Occipital lobe (tissue), 1 donor: ENCODE measurements at regions not wholly inside any gene's neighbourhood (a gene's known extent, or its start where the extent isn't known, plus 50 kb on each side); places are given as distances from the start of the nearest gene placed in this dataset.

ENCODE experiments used
- DNase-seq: peaks from one replicate; lab custom pipeline; 2025; lab: John Stamatoyannopoulos, UW

DNA sequence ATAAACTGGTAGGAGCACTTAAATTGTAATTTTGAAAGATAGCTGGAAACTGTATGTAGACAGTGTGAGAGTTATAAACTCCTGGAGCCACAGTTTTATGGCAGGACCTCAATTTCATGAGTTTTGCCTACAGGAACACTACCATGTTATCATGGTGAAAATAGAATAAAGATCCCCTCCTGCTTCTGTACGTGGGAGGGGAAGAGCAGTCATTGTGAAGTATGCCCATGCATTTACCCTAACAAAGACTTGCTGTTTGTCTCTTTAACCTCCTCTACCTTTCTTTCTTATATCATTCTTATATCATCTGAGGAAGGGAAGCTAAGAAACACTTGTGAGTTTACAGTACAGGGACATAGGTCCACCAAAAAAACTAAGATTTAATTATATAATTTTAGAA is 327.0 kb downstream of the PCDH10 start:
- no peak for DNase-seq

DNA sequence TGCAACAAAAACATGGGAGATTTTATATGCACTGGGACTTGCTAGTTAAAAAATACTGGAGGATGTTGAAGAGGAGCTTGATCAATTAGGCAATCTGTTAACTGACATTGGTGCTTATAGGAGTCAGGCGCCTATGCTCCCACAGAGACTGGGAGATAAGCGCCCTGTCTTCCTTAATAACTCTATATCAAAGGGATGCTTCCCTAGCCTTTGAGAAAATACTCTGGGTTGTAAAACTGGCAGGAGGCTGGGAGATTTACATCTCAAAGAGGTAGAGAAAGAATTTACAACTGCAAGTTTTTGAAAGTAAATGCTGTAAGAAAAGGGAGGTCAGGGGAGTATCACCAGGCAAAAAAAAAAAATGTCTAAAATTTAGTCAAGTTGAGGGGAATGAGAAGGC is 325.4 kb downstream of the PCDH10 start:
- DNase-seq: no peak

DNA sequence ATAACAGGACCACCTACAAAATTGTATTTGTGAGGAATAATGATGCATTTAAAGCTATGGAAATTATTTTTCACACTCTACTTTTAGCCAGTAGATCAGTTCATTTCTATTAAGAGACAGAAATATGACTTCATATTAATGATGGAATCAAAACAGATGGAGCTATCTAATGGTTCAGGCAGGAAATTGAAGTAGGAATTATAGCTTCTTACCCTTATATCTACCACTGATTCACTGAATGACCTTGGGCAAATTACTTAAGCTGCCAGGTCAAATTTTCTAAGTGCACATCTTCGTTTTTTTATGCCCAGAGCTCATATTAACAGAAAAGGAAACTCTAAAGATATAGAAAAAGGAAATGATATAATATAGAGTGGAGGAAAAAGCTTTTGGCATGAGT is 323.1 kb downstream of the PCDH10 start:
- no peak for DNase-seq

DNA sequence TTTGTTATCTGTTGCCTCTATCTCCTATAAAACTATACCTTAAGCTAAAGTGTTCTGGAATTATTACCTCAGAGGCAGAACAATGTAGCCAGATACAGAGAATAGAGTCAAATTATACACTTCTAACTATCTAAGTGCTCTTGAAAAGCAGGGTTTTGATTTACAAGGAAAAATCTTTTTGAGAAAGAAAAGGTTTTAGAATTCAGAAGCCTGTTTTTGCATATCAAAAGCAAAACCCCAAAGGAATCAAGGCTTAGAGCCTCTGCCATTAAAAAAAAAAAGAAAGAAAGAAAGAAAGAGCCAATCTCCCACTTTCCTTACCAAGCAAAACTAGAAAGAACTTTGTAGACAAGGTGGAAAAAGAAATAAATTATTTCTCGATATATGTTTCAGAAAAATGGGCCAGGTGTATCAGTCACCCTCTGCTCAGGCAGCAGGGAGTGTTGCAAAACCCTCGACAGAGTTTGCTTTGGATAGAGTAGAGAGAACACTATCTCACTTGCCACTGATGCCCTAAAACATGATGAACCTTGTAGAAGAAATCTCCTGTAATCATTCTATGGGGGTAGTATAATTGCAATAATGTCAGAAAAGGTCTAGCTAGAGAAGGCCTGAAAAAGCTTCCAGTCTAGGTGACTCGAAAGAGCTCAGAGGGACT is 318.3 kb downstream of the PCDH10 start:
- no peak for DNase-seq

DNA sequence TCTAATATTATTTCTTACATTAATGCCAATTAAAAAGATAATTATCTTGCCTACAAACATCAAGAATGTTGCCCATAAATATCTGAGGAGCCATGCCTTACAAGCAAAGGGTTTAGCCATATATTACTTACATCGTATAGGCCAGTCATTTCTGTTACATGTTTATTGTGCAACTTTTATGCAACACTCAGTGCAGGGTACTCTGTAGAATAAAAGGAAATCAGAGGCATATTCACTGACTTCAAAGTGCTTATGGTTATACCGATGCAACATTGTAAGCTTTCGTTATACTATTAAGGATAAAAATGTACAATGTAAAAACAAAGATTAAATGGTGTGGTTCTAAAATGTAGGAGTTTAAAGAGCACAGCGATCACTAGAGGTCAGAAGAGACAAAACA is 315.9 kb downstream of the PCDH10 start:
- no peak for DNase-seq

DNA sequence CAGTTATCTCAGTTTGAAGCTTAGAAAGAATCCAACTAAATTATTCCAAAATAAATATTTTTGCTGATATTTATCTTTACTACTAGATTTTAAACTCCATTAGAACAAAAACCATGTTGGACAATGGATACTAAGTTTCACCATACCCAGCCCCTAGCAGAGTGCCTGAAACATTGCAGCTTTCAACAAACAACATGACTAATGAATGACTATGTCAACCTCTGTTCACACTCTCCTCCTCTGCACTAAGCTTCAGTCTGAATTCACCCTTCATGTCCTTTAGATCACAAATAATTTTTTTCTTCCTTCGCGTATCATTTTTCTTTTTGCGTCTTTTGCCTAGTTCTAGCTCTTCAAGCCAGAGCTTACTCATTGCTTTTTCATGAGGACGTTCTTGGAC is 315.2 kb downstream of the PCDH10 start:
- no peak for DNase-seq

DNA sequence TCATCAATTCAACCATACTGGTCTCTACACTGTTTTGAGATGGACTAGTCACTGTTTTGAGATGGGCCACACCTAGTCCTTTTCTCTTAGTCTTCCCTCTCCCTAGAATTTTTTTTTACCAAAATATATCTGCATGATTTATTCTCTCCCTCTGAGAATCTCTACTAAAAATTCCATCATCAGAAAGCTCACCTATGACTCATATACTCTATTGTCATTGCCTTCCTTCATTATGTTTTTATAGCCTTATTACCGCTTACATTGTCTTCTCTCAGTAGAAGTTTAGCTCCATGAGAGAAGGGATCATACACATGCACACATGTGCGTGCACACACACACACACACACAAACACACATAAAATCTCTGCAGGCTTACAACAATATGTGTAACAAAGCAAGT is 303.6 kb downstream of the PCDH10 start:
- no peak for DNase-seq

DNA sequence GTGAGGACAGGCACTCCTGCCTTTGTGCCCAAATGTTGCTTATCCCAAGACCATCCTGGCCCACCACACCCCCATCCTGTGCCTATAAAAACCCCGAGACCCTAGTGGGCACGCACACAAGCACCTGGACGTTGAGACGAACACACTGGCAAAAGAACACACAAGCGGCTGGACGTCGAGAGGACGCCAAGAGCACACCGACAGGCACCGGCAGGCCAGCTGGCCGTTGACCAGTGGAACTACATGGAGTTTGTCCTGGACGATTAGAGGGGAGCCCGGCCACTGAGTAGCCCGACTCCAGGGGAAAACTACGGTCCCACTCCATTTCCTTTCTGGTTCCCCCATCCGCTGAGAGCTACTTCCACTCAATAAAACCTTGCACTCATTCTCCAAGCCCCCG is 301.7 kb downstream of the PCDH10 start:
- DNase-seq: no peak

DNA sequence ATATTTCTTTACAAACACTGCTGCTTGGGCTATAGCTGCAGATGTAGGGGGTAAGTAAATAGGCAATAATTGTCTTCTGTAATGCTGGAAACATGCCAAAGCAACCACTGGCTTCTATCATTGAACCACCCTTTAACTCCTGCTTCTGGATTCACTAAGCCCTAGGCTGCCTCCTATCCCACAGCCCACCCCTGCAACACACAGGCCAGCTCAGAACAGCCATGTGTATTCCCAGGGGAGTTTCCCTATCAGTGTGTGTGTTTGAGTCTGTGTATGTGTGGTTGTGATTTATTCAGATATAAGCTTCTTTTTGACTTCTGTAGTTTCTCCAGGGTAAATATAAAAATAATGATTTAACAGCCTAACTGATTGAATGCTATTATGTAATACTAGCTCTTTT is 291.3 kb downstream of the PCDH10 start:
- DNase-seq: no peak

DNA sequence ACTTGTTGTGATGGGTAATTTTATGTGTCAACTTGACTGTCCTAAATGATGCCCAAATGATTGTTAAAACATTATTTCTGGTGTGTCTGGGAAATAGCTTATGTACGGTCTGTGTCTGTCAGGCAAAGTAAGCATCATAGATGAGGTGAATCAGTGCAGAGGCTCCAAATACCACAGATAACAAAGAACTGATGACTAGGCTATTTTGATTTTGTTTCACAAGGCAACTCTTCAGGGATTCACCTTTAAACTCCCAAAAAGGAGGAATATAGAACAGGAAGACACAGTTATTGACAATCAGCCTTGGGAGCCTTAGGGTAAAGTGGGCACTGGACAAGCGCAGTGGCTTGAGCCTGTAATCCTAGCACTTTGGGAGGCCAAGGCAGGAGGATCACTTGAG is 290.7 kb downstream of the PCDH10 start:
- DNase-seq: no peak

DNA sequence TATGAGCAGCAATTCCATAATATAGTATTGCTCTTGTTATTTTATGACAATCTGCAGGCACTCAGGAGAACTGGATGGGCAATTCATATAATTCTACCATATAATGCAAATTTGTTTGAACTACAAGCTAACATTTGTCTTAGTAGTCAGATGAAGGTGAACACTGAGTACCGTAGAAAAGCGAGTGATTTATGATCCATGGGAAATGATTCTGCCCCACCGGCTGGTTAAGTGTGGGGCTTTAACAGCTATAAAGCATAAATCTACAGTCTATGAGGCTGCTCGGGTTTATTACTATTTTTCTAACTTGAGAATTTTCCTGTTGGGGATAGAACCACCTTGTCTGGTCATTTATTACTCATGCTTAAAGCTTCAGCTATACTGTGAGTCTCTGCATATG is 275.5 kb downstream of the PCDH10 start:
- DNase-seq: no peak

DNA sequence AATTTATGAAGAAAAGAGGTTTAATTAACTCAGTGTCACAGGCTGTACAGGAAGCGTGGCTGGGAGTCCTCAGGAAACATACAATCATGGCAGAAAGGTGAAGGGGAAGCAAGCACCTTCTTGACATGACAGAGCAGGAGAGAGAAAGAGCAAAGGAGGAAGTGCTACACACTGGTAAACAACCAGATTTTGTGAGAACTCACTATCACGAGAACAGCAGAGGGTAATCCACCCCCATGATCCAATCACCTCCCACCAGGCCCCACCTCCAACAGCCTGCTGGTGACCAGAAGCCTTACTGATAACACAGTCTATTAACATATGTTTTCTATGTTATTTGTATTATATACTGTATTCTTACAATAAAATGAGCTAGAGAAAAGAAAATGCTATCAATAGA is 254.8 kb downstream of the PCDH10 start:
- no peak for DNase-seq

DNA sequence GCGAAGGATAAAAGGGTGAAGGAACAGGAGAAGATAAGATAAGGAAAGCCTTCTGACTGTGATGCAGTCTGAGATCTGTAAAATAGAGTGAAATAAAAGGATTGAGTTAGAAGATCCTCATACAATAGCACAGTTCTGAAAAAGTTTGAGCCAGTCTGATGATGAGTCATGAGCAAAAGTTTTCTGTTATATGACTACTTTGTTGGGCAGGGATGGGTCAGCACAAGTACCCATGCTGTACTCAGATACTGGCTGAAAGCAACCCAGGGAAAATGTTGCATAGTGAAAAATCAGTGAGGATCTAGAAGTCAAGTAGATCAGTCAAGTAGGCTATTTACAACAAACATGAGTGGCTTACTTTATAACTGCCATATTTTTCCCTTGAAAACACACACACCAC is 253.5 kb downstream of the PCDH10 start:
- no peak for DNase-seq

DNA sequence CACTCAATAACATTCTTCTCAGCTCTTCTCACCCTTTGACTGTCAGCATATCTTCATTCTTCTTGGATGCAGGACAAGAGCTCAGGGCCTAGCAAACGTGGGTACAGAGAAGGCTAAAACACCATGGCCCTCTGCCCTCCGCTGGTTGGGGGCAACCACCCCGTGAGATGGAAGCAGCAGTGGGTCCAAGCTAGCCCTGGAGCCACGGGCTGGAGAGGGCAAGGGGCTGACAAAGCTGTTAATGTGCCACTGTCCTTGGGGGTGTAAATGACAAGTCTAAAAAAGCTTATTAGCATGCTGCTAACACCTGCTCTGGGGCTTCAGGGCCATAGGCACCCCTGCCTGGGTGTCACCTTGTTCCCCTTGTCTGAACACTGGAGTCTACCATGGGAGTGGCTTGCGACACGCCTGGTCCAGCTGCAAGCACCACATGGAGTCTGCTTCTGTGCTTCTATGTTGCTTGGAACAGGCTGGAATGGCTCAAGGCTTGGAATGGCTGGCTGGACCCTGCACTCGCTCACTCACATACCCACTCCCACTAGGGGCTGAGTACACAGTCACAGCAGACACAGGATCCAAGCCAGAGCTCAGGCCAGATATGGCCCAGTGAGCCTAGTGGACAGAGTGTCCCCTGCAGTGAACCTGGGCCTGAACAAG is 246.0 kb downstream of the PCDH10 start:
- DNase-seq: no peak

DNA sequence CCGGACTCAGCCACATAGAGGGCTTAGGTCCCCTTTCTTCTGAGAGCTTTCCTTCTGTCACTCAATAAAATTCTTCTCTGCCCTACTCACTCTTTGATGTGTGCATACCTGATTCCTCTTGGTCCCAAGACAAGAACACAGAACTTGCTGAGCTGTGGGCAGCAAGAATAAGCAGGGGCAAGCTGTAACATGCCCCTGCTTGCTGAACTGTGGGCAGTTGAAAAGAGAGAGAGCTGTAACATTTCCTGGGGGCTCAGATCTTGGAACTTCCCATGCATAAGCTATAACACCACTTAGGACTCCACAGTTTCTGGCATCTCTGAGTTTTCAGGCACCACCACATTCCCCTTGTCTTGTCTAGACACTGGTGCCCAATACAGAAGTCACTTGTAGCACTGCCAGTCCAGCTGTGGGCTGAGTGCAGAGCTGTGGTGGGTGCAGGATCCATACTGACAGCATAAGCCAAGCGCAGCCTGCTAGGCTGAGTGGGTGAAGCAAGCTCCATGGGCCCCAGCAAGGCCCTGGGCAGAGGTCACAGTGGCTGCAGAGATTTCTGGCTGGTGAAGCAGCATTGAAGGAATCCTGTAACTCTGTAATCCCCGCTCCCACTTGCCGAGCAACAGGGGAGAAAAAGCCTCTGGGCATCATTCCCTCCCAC is 241.2 kb downstream of the PCDH10 start:
- DNase-seq: no peak

DNA sequence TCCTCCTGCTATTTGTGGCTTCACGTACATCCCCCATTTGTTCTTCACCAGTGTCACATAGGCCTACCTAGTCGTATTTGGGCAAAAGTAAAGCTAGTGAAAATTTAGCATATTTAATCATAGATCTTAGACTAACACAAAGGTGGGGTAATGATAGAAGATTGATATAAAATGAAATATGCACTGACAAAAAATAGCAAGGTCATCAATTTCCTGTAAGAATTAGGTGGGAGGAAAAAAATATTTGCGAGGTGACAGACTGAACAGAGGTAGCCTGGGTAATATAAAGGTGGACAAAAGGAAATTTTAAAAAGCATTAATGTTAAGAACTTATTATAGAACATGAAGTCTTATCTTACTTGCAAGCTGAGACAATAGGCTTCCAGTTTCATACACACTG is 239.9 kb downstream of the PCDH10 start:
- no peak for DNase-seq

DNA sequence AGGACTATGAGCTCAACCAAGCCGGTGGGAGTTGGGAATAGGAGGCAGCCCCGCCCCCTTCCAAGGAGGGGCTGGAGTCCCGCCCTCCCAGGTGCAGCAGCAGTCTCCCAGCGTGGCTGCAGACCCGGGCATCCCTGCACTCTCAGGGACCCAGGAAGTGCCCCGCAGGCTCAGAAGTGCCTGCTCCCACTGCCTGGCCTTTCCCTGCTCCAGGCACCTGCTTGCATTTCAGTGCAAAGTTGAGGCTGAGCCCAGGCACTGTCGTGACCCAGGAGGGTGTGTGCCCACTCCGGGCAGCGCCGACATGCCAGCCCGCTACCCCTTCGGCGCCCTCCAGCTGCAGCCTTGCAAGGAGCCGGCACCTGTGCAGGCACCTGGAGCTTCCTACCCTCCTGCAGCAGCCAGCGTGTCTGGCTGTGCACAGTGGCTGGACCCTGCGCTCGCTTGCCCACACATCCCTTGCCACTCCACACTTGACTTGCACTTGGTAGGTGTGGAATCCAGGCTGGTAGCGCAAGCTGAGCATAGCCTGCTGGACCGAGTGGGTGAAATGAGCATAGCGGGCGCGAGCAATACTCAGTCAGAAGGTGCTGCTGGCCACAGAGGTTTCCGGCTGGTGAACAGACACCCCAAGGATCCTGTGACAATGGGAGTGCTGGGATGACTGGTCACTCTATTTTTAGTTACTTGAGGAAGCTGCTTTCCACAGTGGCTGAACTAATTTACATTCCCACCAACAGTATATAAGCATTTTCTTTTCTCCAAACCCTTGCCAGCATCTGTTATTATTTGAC is 236.3 kb downstream of the PCDH10 start:
- DNase-seq: no peak

DNA sequence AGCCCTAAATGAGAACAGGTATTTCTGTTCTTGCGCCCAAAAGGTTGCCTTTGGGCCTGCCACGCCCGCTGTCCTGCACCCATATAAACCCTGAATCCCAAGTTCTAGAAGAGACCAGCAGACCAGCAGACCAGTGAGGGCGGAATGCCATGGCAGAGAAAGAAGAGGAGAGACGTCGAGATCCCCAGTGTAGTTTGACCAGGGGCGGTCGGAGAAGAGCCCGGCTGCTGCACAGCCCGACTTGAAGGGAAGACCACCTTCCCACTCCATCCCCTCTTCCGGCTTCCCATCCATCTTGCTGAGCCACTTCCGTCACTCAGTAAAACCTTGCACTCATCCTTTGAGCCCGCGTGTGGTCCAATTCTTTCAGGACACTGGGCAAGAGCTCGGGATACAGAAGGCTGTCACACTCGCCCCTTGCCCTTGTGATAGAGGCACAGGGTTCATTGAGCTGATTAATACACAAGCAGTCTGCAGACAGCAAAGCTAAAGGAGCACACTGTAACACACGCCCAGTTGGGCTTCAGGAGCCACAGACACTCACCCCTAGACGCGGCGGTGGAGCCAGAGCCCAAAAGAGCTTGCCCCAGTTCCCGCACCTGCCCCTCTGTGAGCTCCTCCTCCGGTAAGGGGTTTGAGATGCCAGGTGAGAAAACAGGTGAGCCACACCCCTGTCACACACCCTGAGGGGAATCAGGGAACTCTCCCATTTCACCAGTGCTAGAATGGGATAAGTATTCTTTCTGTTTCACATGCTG is 230.8 kb downstream of the PCDH10 start:
- DNase-seq: no peak

DNA sequence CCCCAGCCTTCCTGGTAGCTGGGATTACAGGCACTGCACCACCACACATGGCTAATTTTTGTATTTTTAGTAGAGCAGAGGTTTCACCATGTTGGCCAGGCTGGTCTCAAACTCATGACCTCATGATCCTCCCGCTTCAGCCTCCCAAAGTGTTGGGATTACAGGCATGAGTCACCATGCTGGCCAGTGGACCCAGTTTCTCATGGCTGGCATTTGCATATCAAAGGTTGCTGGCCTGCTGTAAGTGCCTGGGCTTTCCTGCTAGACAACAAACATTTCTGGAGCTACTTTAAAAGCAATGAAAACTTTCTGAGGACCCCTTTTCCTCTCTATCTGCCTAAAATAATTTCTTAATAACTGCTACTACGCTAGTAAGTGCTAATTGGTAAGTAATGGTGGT is 228.2 kb downstream of the PCDH10 start:
- no peak for DNase-seq

DNA sequence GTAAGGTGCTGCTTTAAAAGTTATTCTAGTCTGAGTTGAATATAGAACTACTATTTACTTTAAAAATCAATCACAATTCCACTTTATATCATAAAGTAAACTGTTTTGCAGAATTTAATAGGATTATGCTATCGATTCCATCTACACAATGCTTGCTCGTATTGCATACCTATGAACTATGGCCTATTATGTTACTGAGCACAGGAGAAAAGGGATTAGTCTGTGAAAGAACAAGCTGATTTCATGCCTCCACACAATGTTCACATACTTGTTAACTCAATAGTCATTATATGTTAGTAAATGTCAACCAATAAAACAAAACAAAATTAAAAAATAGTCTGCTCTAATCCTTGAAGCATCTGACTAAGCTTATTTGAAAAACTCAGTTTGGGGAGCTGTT is 223.6 kb downstream of the PCDH10 start:
- no peak for DNase-seq

DNA sequence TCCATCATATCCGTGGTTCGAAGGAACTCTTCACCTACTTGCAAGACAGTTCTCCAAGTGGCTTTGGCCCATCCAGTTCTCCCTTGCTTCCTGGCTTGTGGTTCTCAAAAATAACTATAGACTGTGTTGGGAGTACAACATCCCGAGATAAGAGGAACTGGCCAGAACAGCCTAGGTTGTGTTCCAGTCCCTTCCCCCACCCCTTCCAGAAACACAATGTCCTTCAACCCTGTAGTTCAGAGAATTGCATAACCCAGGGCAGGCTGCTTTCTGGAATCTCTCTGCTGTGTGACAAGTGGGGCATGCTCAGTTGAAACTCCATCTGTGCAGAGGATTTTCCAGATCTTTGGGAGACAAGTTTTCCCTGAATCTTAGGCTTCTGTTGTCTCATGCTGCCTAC is 206.5 kb downstream of the PCDH10 start:
- no peak for DNase-seq

DNA sequence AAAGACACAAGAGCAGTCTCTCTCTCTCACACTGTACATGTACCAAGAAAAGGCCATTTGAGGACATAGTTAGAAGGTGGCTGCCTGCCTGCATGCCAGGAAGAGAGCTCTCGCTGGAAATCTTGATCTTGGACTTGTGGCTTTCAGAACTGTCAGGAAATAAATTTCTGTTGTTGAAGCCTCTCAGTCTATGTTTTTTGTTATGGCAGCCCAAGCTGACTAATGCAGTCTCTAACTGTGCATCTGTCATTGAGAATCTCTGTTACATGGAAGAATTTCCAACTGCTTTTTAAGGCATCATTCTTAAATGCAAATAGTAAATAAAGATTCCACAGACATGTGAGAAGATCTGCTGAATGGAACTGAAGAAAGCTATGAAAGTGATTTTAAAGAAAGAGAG is 198.3 kb downstream of the PCDH10 start:
- no peak for DNase-seq
